A673 (cell line): ENCODE measurements at regions not wholly inside any gene's neighbourhood (a gene's known extent, or its start where the extent isn't known, plus 50 kb on each side); places are given as distances from the start of the nearest gene placed in this dataset.

Experiments
- CTCF ChIP-seq: fragments of 300-800, 200-600 bp; sonication (generic); conservative IDR thresholded peaks from 2 replicates; pipeline ENCODE4 v1.5.1; 2017; ENCODE audit warnings: low read depth, mild to moderate bottlenecking, antibody characterized with exemption, low read length, moderate library complexity, mixed read lengths
- EZH2 ChIP-seq: fragments of 200-600 bp; sonication (generic); IDR thresholded peaks from 2 replicates; pipeline ENCODE4 v1.6.1; 2017; ENCODE audit warnings: borderline replicate concordance, low read depth, mild to moderate bottlenecking, mixed read lengths, antibody characterized with exemption, low read length; ENCODE audit not compliant: poor library complexity, severe bottlenecking

GRCh38 chr22:48824712-48825651 is 1002.7 kb downstream of the BRD1 start:
- no peak for TF ChIP-seq CTCF
- TF ChIP-seq EZH2 = no peak
